RWPE1 (cell line): ENCODE measurements at regions not wholly inside any gene's neighbourhood (a gene's known extent, or its start where the extent isn't known, plus 50 kb on each side); places are given as distances from the start of the nearest gene placed in this dataset.
A peak's percentile ranks its signal among the peaks of the same experiment; 100 is the strongest.

ENCODE experiments used
- CTCF ChIA-PET: fragments of 350-600 bp; sonication (Branson Sonifier 250); formaldehyde crosslinking; extraction: SDS; loops from one replicate; lab custom pipeline; 2021; lab: Yijun Ruan, JAX
- POLR2A ChIA-PET: fragments of 400-600 bp; formaldehyde crosslinking; extraction: SDS; loops from one replicate; lab custom pipeline; 2020; ENCODE audit warnings: antibody characterized with exemption; ENCODE audit not compliant: low non-redundant PET; lab: Yijun Ruan, JAX
- DNase-seq: peaks from one replicate; pipeline ENCODE4 v3.0.0; 2012; ENCODE audit warnings: low spot score
- H3K27ac ChIP-seq: fragments of 450-650 bp; 2 replicates; pipeline ENCODE4 v1.5.1; 2017
- CTCF ChIP-seq: fragments of 450-650 bp; conservative IDR thresholded peaks from 2 replicates; pipeline ENCODE4 v1.5.1; 2017; ENCODE audit warnings: low read depth, mild to moderate bottlenecking

- ChIA-PET POLR2A (no interaction called here), CTCF (interaction anchor here (1.2 kb wide), 1 partner anchor 532 kb away, joined by 4 read pairs; no protein-coding TSS in a partner anchor)
- TF ChIP-seq CTCF, result no peak
- no peak for DNase-seq
- H3K27ac ChIP-seq, result no peak overlapping the region
Observed at GRCh38 chr4:79044141-79044659, 105.0 kb upstream of the PAQR3 start.

DNA sequence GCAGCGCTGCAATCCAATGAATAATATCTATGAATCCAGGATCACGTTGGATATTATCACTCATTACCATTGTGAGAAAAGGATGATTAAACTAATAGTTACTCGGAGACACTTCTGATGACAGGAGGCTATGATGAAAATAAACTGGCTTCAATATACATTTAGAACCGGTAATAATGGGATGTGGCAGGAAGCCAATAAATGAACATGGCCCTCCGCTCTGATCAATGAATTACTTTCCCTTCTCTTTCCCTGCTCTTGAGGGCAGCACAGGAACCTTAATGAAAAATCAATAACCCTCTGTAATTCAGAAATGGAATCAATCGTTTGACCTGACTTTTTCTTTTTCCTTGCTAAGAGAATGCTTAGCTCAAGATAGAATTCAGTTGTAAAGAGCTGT, 103.9 kb upstream of the PAQR3 start:
- ChIA-PET CTCF (interaction anchor here (1.2 kb wide), 1 partner anchor 533 kb away, joined by 4 read pairs; no protein-coding TSS in a partner anchor), POLR2A (no interaction called here)
- no peak for TF ChIP-seq CTCF
- DNase-seq, result no peak
- no peak overlapping the region for H3K27ac ChIP-seq

- POLR2A ChIA-PET, result no interaction called here
- peak; percentile 42 for TF ChIP-seq CTCF
- peak; percentile 27 for DNase-seq
- H3K27ac ChIP-seq, result no peak overlapping the region
- CTCF ChIA-PET, result interaction anchor here (0.6 to 0.7 kb wide), 6 partner anchors 18 to 1237 kb away, joined by 3 to 4 read pairs (median 4); no protein-coding TSS in a partner anchor
Observed at GRCh38 chr4:79042079-79042674, 102.9 kb upstream of the PAQR3 start.

DNA sequence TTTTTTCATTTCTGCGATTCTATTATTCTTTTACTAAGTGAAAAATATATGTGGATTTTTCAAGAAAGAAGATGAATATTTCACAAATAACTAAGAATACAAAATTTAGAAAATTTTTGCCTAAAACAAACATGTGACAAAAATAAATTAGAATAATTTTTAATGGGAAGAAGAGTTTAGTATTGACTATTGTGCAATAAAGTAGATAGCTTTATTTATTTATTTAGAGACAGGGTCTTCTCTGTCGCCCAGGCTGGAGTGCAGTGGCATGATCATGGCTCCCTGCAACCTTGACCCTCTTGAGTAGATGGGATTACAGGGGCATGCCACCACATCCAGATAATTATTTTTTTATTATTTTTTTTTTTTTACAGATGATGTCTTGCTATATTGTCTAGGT, 95.3 kb upstream of the PAQR3 start:
- TF ChIP-seq CTCF, result no peak
- no peak for DNase-seq
- ChIA-PET CTCF (no interaction called here), POLR2A (no interaction called here)
- no peak overlapping the region for H3K27ac ChIP-seq

DNA sequence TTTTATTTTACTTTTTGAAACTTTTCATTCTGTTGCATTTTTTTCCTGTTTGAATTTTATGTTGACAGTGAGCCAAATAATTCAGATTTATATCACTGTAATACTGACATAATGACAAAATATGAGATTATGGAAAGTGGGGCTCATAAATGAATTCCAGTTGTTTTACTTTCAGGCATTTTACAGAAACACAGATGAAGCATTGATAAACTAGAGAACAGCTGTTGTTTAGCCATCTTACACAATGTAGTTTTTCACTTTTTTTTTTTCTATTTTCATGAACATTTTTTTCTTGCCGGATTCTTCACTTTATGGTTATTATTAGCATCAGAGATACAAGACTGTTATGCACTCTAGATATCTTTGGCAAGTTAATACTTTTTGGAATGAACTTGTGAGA, 91.7 kb upstream of the PAQR3 start:
- ChIA-PET POLR2A (no interaction called here), CTCF (no interaction called here)
- no peak for DNase-seq
- no peak for TF ChIP-seq CTCF
- H3K27ac ChIP-seq, result no peak overlapping the region

DNA sequence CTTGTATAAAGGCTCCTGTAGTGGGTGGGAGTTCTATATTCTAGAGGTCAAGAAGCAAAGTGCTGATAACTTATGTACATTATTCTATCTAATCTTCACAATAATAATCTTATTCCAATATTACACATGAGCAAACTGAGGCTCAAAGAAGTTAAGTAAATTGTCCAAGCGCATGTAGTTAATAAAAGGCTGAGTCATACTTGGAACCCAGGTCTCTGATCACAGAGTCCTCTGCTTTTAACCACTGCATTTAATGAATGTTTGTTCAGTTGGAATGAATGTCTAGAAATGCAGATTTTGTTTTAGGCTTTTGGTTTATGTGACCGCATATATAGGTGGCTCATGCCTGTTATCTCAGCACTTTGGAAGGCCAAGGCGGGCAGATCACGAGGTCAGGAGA, 88.4 kb upstream of the PAQR3 start:
- no peak for DNase-seq
- POLR2A ChIA-PET, result no interaction called here
- CTCF ChIA-PET, result no interaction called here
- no peak overlapping the region for H3K27ac ChIP-seq
- no peak for TF ChIP-seq CTCF
